GM12878 (cell line): ENCODE measurements at regions not wholly inside any gene's neighbourhood (a gene's known extent, or its start where the extent isn't known, plus 50 kb on each side); places are given as distances from the start of the nearest gene placed in this dataset.

Experiments used
- CTCF ChIP-seq, 3 experiments: IDR thresholded peaks in 2 of 3; conservative IDR thresholded peaks in 1 of 3; 2 replicates each; pipeline ENCODE4 v1.5.1; 2011; ENCODE audit warnings: low read depth in 3 of 3, low read length in 3 of 3, mild to moderate bottlenecking in 3 of 3, control low read depth in 2 of 3, moderate library complexity in 2 of 3, inconsistent platforms in 1 of 3, mixed read lengths in 1 of 3; ENCODE audit not compliant: control insufficient read depth in 2 of 3, insufficient read depth in 1 of 3; ENCODE audit errors: extremely low read depth in 1 of 3
- POLR2AphosphoS5 ChIP-seq: IDR thresholded peaks from 2 replicates; pipeline ENCODE4 v1.6.1; 2011; ENCODE audit warnings: mild to moderate bottlenecking, low read length, inconsistent platforms
- SIX5 ChIP-seq: IDR thresholded peaks from 2 replicates; pipeline ENCODE4 v1.6.1; 2011; ENCODE audit warnings: mild to moderate bottlenecking, low read depth, low read length, moderate library complexity; ENCODE audit not compliant: severe bottlenecking

- no peak for TF ChIP-seq CTCF (IDR thresholded peaks at IDR 0.05 in 2 of 3, conservative IDR thresholded peaks at IDR 0.05 in 1 of 3; ENCODE audit: control insufficient read depth in 2 of 3, extremely low read depth in 1 of 3, insufficient read depth in 1 of 3, low read depth in 3 of 3, low read length in 3 of 3)
- no peak for TF ChIP-seq POLR2AphosphoS5
- no peak for TF ChIP-seq SIX5
Measured at GRCh38 chr3:159417761-159418160, 570.9 kb upstream of the IL12A start.
